ENCODE measurements at regions not wholly inside any gene's neighbourhood (a gene's known extent, or its start where the extent isn't known, plus 50 kb on each side); places are given as distances from the start of the nearest gene placed in this dataset.

DNA sequence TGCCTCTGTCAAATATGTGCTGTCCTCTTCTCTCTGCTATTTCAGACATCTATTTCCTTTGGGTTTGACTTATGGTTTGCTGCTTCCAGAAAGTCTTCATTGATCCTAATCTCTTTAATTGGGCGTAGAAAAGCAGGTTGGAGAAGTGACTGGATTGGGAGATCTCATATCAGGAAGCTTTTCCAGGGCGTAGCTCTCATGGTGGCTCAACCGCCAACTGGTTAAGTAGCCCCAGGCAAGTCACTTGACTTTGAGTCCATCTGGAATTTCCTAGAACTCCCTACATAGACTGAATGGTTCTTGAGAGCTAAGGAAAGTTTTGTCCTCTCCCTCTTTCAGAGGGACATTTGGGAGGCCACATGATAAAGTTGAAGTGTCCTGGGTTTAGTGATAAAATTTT is 192.3 kb upstream of the GLRA1 start:
- no TSS peak for BruUV-seq (replicated peaks)
- POLR2A ChIA-PET, result no interaction called here
- TF ChIP-seq SRF (IDR thresholded peaks at IDR 0.05; ENCODE audit: low read depth), result no peak
- no peak for TF ChIP-seq JUND (IDR thresholded peaks at IDR 0.05)
- TF ChIP-seq, protein P1, sequence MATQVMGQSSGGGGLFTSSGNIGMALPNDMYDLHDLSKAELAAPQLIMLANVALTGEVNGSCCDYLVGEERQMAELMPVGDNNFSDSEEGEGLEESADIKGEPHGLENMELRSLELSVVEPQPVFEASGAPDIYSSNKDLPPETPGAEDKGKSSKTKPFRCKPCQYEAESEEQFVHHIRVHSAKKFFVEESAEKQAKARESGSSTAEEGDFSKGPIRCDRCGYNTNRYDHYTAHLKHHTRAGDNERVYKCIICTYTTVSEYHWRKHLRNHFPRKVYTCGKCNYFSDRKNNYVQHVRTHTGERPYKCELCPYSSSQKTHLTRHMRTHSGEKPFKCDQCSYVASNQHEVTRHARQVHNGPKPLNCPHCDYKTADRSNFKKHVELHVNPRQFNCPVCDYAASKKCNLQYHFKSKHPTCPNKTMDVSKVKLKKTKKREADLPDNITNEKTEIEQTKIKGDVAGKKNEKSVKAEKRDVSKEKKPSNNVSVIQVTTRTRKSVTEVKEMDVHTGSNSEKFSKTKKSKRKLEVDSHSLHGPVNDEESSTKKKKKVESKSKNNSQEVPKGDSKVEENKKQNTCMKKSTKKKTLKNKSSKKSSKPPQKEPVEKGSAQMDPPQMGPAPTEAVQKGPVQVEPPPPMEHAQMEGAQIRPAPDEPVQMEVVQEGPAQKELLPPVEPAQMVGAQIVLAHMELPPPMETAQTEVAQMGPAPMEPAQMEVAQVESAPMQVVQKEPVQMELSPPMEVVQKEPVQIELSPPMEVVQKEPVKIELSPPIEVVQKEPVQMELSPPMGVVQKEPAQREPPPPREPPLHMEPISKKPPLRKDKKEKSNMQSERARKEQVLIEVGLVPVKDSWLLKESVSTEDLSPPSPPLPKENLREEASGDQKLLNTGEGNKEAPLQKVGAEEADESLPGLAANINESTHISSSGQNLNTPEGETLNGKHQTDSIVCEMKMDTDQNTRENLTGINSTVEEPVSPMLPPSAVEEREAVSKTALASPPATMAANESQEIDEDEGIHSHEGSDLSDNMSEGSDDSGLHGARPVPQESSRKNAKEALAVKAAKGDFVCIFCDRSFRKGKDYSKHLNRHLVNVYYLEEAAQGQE (IDR thresholded peaks at IDR 0.05; ENCODE audit: low read depth), result no peak
- no peak for TF ChIP-seq EZH2phosphoT487 (IDR thresholded peaks at IDR 0.05; ENCODE audit: borderline replicate concordance)
- TF ChIP-seq SP1 (IDR thresholded peaks at IDR 0.05; ENCODE audit: low read depth), result no peak
- TF ChIP-seq RAD21 (IDR thresholded peaks at IDR 0.05; ENCODE audit: low read depth), result no peak
- TF ChIP-seq, protein P2, sequence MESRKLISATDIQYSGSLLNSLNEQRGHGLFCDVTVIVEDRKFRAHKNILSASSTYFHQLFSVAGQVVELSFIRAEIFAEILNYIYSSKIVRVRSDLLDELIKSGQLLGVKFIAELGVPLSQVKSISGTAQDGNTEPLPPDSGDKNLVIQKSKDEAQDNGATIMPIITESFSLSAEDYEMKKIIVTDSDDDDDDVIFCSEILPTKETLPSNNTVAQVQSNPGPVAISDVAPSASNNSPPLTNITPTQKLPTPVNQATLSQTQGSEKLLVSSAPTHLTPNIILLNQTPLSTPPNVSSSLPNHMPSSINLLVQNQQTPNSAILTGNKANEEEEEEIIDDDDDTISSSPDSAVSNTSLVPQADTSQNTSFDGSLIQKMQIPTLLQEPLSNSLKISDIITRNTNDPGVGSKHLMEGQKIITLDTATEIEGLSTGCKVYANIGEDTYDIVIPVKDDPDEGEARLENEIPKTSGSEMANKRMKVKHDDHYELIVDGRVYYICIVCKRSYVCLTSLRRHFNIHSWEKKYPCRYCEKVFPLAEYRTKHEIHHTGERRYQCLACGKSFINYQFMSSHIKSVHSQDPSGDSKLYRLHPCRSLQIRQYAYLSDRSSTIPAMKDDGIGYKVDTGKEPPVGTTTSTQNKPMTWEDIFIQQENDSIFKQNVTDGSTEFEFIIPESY (IDR thresholded peaks at IDR 0.05; ENCODE audit: extremely low read depth, insufficient replicate concordance, low read length), result no peak
- TF ChIP-seq, protein P3, sequence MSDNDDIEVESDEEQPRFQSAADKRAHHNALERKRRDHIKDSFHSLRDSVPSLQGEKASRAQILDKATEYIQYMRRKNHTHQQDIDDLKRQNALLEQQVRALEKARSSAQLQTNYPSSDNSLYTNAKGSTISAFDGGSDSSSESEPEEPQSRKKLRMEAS (IDR thresholded peaks at IDR 0.05), result no peak
- TF ChIP-seq EGR1 (IDR thresholded peaks at IDR 0.05; ENCODE audit: low read depth), result no peak
- TF ChIP-seq POLR2A (IDR thresholded peaks at IDR 0.05; ENCODE audit: borderline replicate concordance, extremely low read depth, insufficient read depth, insufficient read length), result no peak
- TF ChIP-seq, protein P4, sequence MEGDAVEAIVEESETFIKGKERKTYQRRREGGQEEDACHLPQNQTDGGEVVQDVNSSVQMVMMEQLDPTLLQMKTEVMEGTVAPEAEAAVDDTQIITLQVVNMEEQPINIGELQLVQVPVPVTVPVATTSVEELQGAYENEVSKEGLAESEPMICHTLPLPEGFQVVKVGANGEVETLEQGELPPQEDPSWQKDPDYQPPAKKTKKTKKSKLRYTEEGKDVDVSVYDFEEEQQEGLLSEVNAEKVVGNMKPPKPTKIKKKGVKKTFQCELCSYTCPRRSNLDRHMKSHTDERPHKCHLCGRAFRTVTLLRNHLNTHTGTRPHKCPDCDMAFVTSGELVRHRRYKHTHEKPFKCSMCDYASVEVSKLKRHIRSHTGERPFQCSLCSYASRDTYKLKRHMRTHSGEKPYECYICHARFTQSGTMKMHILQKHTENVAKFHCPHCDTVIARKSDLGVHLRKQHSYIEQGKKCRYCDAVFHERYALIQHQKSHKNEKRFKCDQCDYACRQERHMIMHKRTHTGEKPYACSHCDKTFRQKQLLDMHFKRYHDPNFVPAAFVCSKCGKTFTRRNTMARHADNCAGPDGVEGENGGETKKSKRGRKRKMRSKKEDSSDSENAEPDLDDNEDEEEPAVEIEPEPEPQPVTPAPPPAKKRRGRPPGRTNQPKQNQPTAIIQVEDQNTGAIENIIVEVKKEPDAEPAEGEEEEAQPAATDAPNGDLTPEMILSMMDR (IDR thresholded peaks at IDR 0.05 in 2 of 3, conservative IDR thresholded peaks at IDR 0.05 in 1 of 3; ENCODE audit: borderline replicate concordance in 1 of 3, insufficient read depth in 1 of 3, low read depth in 2 of 3, low read length in 2 of 3), result no peak
- TF ChIP-seq SIN3A (IDR thresholded peaks at IDR 0.05; ENCODE audit: low read depth), result no peak
- TF ChIP-seq POLR2AphosphoS5 (IDR thresholded peaks at IDR 0.05; ENCODE audit: low read depth, low read length), result no peak
- no peak for TF ChIP-seq ELF1 (IDR thresholded peaks at IDR 0.05; ENCODE audit: borderline replicate concordance, low read depth)
- TF ChIP-seq CBX3 (IDR thresholded peaks at IDR 0.05; ENCODE audit: low read depth), result no peak
- TF ChIP-seq, protein P5, sequence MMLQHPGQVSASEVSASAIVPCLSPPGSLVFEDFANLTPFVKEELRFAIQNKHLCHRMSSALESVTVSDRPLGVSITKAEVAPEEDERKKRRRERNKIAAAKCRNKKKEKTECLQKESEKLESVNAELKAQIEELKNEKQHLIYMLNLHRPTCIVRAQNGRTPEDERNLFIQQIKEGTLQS (IDR thresholded peaks at IDR 0.05), result no peak
- no peak for TF ChIP-seq YY1 (IDR thresholded peaks at IDR 0.05; ENCODE audit: extremely low read depth, insufficient replicate concordance, low read depth, low read length)
- TF ChIP-seq CEBPB (IDR thresholded peaks at IDR 0.05; ENCODE audit: low read depth), result no peak
- no peak for TF ChIP-seq ZFX (IDR thresholded peaks at IDR 0.05)
- Histone ChIP-seq H4K20me1 (ENCODE audit: insufficient read depth) (no peaks in the 10 kb centered on the region), H3K9me2 (ENCODE audit: insufficient read depth) (no peaks in the 10 kb centered on the region), H3K27me3 (ENCODE audit: insufficient read depth, low read length) (peaks cover 8% of the 10 kb centered on the region; the same call in 1 of the 2 replicates), H3K4me2 (ENCODE audit: low read length) (no peak overlapping the region), H3K79me2 (ENCODE audit: insufficient read depth, low read length) (no peaks in the 10 kb centered on the region), H3K36me3 (ENCODE audit: control insufficient read depth in 1 of 2, insufficient read depth in 2 of 2, low read length in 2 of 2) (no peaks in the 10 kb centered on the region), H3K9ac (ENCODE audit: low read length) (no peak overlapping the region), H3K9me3 (ENCODE audit: control insufficient read depth in 1 of 2, insufficient read depth in 1 of 2, low read depth in 1 of 2, low read length in 2 of 2) (no peaks in the 10 kb centered on the region), H3K27ac (ENCODE audit: low read depth, low read length) (no peak overlapping the region), H3K4me3 (replicated peaks in 1 of 2; ENCODE audit: low read depth in 1 of 2, low read length in 2 of 2) (no peak overlapping the region), H3K4me1 (ENCODE audit: control insufficient read depth in 1 of 2, insufficient read depth in 2 of 2, low read length in 2 of 2) (no peaks in the 10 kb centered on the region), H2AFZ (ENCODE audit: low read depth, low read length, poor library complexity, severe bottlenecking) (no peak overlapping the region)
- CTCF ChIA-PET, result no interaction called here
- DNase-seq (ENCODE audit: low read depth, low spot score) (no peak), ATAC-seq (no peak)
- intact Hi-C loops (cut with micrococcal nuclease), result no loop called here
- RAD21 ChIA-PET (ENCODE audit: low non-redundant PET in 1 of 2, low total read pairs in 2 of 2, uncharacterized antibody in 2 of 2, unreplicated experiment in 2 of 2), result no interaction called here

Measured in HCT116 (cell line).